Endothelial cell of umbilical vein (primary cell): ENCODE measurements at regions not wholly inside any gene's neighbourhood (a gene's known extent, or its start where the extent isn't known, plus 50 kb on each side); places are given as distances from the start of the nearest gene placed in this dataset.

Source experiments
- BruUV-seq: library from RNA; stranded (reverse); fragments of 400-500 nt; replicated peaks from 2 replicates; lab custom pipeline; 2021; lab: Mats Ljungman, UMichigan
- CTCF ChIA-PET: fragments of 300-600, 350-600 bp; sonication (Branson Sonifier 250); formaldehyde crosslinking; loops from one replicate; lab custom pipeline; 2021; ENCODE audit warnings: antibody characterized with exemption, inconsistent platforms; lab: Charles Lee
- POLR2A ChIA-PET: fragments of 300-600, 350-600 bp; sonication (Branson Sonifier 250); formaldehyde crosslinking; loops from one replicate; lab custom pipeline; 2021; ENCODE audit warnings: antibody characterized with exemption, inconsistent platforms; lab: Charles Lee
- DNase-seq: peaks from one replicate; pipeline ENCODE4 v3.0.0-alpha.2; 2011; ENCODE audit warnings: low read depth, low spot score
- FAIRE-seq: peaks from 2 replicates; lab custom pipeline; 2011; peaks lifted over from hg19 to GRCh38; lab: Jason Lieb, UNC
- H2AFZ ChIP-seq: 2 replicates; pipeline ENCODE4 v1.6.0; 2012; ENCODE audit warnings: low read depth, low read length, control low read depth, inconsistent platforms
- H3K27ac ChIP-seq: 2 replicates; pipeline ENCODE4 v1.5.1; 2011; ENCODE audit warnings: low read depth, mild to moderate bottlenecking, control low read depth, low read length, moderate library complexity; ENCODE audit not compliant: insufficient read depth
- H3K27me3 ChIP-seq, 2 experiments: 2 replicates each; pipeline versions ENCODE4 v1.6.0 to v1.6.1; 2011; ENCODE audit warnings: low read length in 2 of 2, mixed read lengths in 1 of 2; ENCODE audit not compliant: control insufficient read depth in 2 of 2, insufficient read depth in 2 of 2
- H3K36me3 ChIP-seq, 2 experiments: 2 replicates in 1 of 2; 3 replicates in 1 of 2; pipeline ENCODE4 v1.5.1; 2011; ENCODE audit warnings: low read length in 2 of 2, mild to moderate bottlenecking in 1 of 2, moderate library complexity in 1 of 2; ENCODE audit not compliant: control insufficient read depth in 2 of 2, insufficient read depth in 2 of 2; ENCODE audit errors: extremely low read depth in 1 of 2
- H3K4me1 ChIP-seq: 3 replicates; pipeline ENCODE4 v1.5.1; 2011; ENCODE audit warnings: mild to moderate bottlenecking, low read length; ENCODE audit not compliant: control insufficient read depth, insufficient read depth; ENCODE audit errors: extremely low read depth
- H3K4me2 ChIP-seq: 2 replicates; pipeline ENCODE4 v1.6.1; 2011; ENCODE audit warnings: low read length, control low read depth, mixed read lengths; ENCODE audit not compliant: insufficient read depth
- H3K4me3 ChIP-seq, 3 experiments: fragments of 200-600 bp in 1 of 3; sonication (generic), shearing (Covaris generic) in 1 of 3; replicated peaks in 1 of 3; 2 replicates each; pipeline ENCODE4 v1.5.1; 2011 to 2016; ENCODE audit warnings: control low read depth in 3 of 3, low read length in 3 of 3, mild to moderate bottlenecking in 2 of 3, inconsistent platforms in 1 of 3, low read depth in 1 of 3, moderate library complexity in 1 of 3; ENCODE audit not compliant: insufficient read depth in 1 of 3
- H3K79me2 ChIP-seq: 2 replicates; pipeline ENCODE4 v1.6.0; 2012; ENCODE audit warnings: low read length, inconsistent platforms; ENCODE audit not compliant: control insufficient read depth, insufficient read depth
- H3K9ac ChIP-seq: replicated peaks from 2 replicates; pipeline ENCODE3; 2011; ENCODE audit warnings: low read length, control low read depth; ENCODE audit not compliant: insufficient read depth; ENCODE audit errors: extremely low read depth
- H3K9me1 ChIP-seq: replicated peaks from 3 replicates; pipeline ENCODE4 v1.6.0; 2011; ENCODE audit warnings: mild to moderate bottlenecking, low read length; ENCODE audit not compliant: control insufficient read depth, insufficient read depth; ENCODE audit errors: extremely low read depth
- H3K9me3 ChIP-seq: replicated peaks from 2 replicates; pipeline ENCODE4 v1.5.1; 2012; ENCODE audit warnings: low read length, inconsistent platforms; ENCODE audit not compliant: control insufficient read depth, insufficient read depth
- H4K20me1 ChIP-seq: replicated peaks from 2 replicates; pipeline ENCODE3; 2011; ENCODE audit warnings: mild to moderate bottlenecking, low read length; ENCODE audit not compliant: control insufficient read depth, insufficient read depth; ENCODE audit errors: extremely low read depth
- EZH2 ChIP-seq: IDR thresholded peaks from 2 replicates; pipeline ENCODE4 v1.6.1; 2012; ENCODE audit warnings: borderline replicate concordance, low read depth, mild to moderate bottlenecking, moderate library complexity, low read length, inconsistent platforms; ENCODE audit not compliant: severe bottlenecking
- FOS ChIP-seq: IDR thresholded peaks from 2 replicates; pipeline ENCODE4 v1.6.1; 2011; ENCODE audit warnings: mild to moderate bottlenecking, low read length, moderate library complexity, borderline replicate concordance; ENCODE audit not compliant: insufficient read depth
- GATA2 ChIP-seq: IDR thresholded peaks from 2 replicates; pipeline ENCODE4 v1.7.0; 2011; ENCODE audit warnings: low read depth, mild to moderate bottlenecking, moderate library complexity, mixed read lengths, low read length; ENCODE audit not compliant: insufficient read length, insufficient read depth
- JUN ChIP-seq: IDR thresholded peaks from 2 replicates; pipeline ENCODE4 v1.6.1; 2011; ENCODE audit warnings: borderline replicate concordance, low read depth; ENCODE audit not compliant: insufficient read length, insufficient read depth
- MYC ChIP-seq: IDR thresholded peaks from one replicate; pipeline ENCODE4 v1.6.1; 2011; ENCODE audit warnings: mild to moderate bottlenecking, low read depth, low read length
- POLR2A ChIP-seq: IDR thresholded peaks from 2 replicates; pipeline ENCODE4 v1.6.1; 2012; ENCODE audit warnings: low read depth, mild to moderate bottlenecking, control low read depth, low read length
- POLR2AphosphoS5 ChIP-seq: IDR thresholded peaks from 2 replicates; pipeline ENCODE4 v1.6.1; 2012; ENCODE audit warnings: low read depth, mild to moderate bottlenecking, control low read depth, low read length, moderate library complexity; ENCODE audit not compliant: insufficient read depth
- dilution Hi-C: fragments of 300-500 bp; cut with MboI; formaldehyde crosslinking; loops from one replicate; pipeline ENCODE4 v1.15.0; 2019; ENCODE audit warnings: low sequenced_read_pairs; ENCODE audit not compliant: extremely low pct_ligation_motif_present
- intact Hi-C: fragments of 100-400 bp; cut with micrococcal nuclease; formaldehyde crosslinking; loops from one replicate; pipeline ENCODE4 v1.10.0; 2022
- TF ChIP-seq, protein P1 (sequence below): IDR thresholded peaks from 2 replicates; pipeline ENCODE4 v1.6.1; 2011; ENCODE audit not compliant: insufficient read depth, insufficient read length
- TF ChIP-seq, protein P2 (sequence below), 2 donors: IDR thresholded peaks; 1 replicate in 1 of 2; 2 replicates in 1 of 2; pipeline ENCODE4 v1.5.1; 2011; ENCODE audit warnings: low read length in 2 of 2, mild to moderate bottlenecking in 2 of 2, moderate library complexity in 2 of 2, control low read depth in 1 of 2, inconsistent platforms in 1 of 2, low read depth in 1 of 2; ENCODE audit not compliant: insufficient read depth in 1 of 2; ENCODE audit errors: extremely low read depth in 1 of 2

DNA sequence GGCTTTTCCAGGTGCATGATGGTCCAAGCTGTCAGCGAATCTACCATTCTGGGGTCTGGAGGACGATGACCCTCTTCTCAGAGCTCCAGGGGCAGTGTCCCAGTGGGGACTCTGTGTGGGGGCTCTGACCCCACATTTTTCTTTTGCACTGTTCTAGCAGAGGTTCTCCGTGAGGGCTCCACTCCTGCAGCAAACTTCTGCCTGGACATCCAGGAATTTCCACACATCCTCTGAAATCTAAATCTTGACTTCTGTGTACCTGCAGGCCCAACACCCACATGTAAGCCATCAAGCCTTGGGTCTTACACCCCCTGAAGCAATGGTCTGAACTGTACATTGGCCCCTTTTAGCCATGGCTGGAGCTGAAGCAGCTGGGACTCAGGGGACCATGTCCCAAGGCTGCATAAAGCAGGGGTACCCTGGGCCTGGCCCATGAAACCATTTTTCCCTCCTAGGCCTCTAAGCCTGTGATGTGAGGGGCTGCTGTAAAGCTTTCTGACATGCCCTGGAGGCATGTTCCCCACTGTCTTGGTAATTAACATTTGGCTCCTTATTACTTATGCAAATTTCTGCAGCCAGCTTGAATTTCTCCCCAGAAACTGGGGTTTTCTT, 86.9 kb downstream of the ZNF783 start:
- DNase-seq (no peak), FAIRE-seq (no peak)
- no peaks in the 10 kb centered on the region for H3K79me2 ChIP-seq
- no peaks in the 10 kb centered on the region for H3K9me1 ChIP-seq
- no peak overlapping the region for H3K9ac ChIP-seq
- H3K27ac ChIP-seq: no peak overlapping the region
- H4K20me1 ChIP-seq: no peaks in the 10 kb centered on the region
- no peak overlapping the region for H2AFZ ChIP-seq
- no peaks in the 10 kb centered on the region for H3K27me3 ChIP-seq
- H3K4me3 ChIP-seq: no peak overlapping the region
- dilution Hi-C loops: no loop called here
- POLR2A ChIA-PET: no interaction called here
- intact Hi-C loops: no loop called here
- TF ChIP-seq, protein P1, sequence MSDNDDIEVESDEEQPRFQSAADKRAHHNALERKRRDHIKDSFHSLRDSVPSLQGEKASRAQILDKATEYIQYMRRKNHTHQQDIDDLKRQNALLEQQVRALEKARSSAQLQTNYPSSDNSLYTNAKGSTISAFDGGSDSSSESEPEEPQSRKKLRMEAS: no peak
- TF ChIP-seq MYC (no peak), GATA2 (no peak), POLR2AphosphoS5 (no peak), EZH2 (no peak), JUN (no peak), POLR2A (no peak), FOS (no peak)
- TF ChIP-seq, protein P2, sequence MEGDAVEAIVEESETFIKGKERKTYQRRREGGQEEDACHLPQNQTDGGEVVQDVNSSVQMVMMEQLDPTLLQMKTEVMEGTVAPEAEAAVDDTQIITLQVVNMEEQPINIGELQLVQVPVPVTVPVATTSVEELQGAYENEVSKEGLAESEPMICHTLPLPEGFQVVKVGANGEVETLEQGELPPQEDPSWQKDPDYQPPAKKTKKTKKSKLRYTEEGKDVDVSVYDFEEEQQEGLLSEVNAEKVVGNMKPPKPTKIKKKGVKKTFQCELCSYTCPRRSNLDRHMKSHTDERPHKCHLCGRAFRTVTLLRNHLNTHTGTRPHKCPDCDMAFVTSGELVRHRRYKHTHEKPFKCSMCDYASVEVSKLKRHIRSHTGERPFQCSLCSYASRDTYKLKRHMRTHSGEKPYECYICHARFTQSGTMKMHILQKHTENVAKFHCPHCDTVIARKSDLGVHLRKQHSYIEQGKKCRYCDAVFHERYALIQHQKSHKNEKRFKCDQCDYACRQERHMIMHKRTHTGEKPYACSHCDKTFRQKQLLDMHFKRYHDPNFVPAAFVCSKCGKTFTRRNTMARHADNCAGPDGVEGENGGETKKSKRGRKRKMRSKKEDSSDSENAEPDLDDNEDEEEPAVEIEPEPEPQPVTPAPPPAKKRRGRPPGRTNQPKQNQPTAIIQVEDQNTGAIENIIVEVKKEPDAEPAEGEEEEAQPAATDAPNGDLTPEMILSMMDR (IDR thresholded peaks at IDR 0.05; ENCODE audit: extremely low read depth in 1 of 2, insufficient read depth in 1 of 2, low read depth in 1 of 2, low read length in 2 of 2): no peak
- H3K4me1 ChIP-seq: no peaks in the 10 kb centered on the region
- no peak overlapping the region for H3K4me2 ChIP-seq
- no TSS peak for BruUV-seq
- H3K36me3 ChIP-seq: no peaks in the 10 kb centered on the region
- no peaks in the 10 kb centered on the region for H3K9me3 ChIP-seq
- CTCF ChIA-PET: no interaction called here
